Umbilical cord (tissue), 1 donor: ENCODE measurements at regions not wholly inside any gene's neighbourhood (a gene's known extent, or its start where the extent isn't known, plus 50 kb on each side); places are given as distances from the start of the nearest gene placed in this dataset.

Experiments
- DNase-seq: peaks from one replicate; pipeline ENCODE4 v3.0.0-alpha.2; 2015; ENCODE audit warnings: low spot score

GRCh38 chr20:39837561-39837960 is 851.5 kb downstream of the MAFB start:
- DNase-seq, result no peak

GRCh38 chr20:39835130-39835842 is 853.8 kb downstream of the MAFB start:
- peak; percentile 74 for DNase-seq

- DNase-seq, result no peak
Observed at GRCh38 chr20:39830903-39831302, 858.1 kb downstream of the MAFB start.

GRCh38 chr20:39829661-39830060 is 859.4 kb downstream of the MAFB start:
- DNase-seq, result no peak

GRCh38 chr20:39829256-39829655 is 859.8 kb downstream of the MAFB start:
- DNase-seq, result no peak

- no peak for DNase-seq
Observed at GRCh38 chr20:39825950-39826349, 863.1 kb downstream of the MAFB start.

- DNase-seq, result no peak
Observed at GRCh38 chr20:39825524-39825923, 863.4 kb downstream of the DHX35 start.

- DNase-seq, result peak; percentile 53
Observed at GRCh38 chr20:39823224-39823623, 861.1 kb downstream of the DHX35 start.

GRCh38 chr20:39822667-39823066 is 860.5 kb downstream of the DHX35 start:
- peak; percentile 9 for DNase-seq

GRCh38 chr20:39813190-39813829 is 851.2 kb downstream of the DHX35 start:
- DNase-seq, result no peak

GRCh38 chr20:39812116-39812515 is 850.0 kb downstream of the DHX35 start:
- DNase-seq, result no peak

- no peak for DNase-seq
Observed at GRCh38 chr20:39810309-39810708, 848.2 kb downstream of the DHX35 start.

GRCh38 chr20:39808613-39809012 is 846.5 kb downstream of the DHX35 start:
- DNase-seq, result no peak

- no peak for DNase-seq
Observed at GRCh38 chr20:39800548-39800947, 838.4 kb downstream of the DHX35 start.

- no peak for DNase-seq
Observed at GRCh38 chr20:39800111-39800510, 838.0 kb downstream of the DHX35 start.

GRCh38 chr20:39799366-39799965 is 837.3 kb downstream of the DHX35 start:
- no peak for DNase-seq

- DNase-seq, result no peak
Observed at GRCh38 chr20:39795401-39796272, 833.5 kb downstream of the DHX35 start.

GRCh38 chr20:39792334-39792733 is 830.2 kb downstream of the DHX35 start:
- DNase-seq, result no peak

- no peak for DNase-seq
Observed at GRCh38 chr20:39789411-39789810, 827.3 kb downstream of the DHX35 start.

- DNase-seq, result no peak
Observed at GRCh38 chr20:39785252-39785917, 823.2 kb downstream of the DHX35 start.

GRCh38 chr20:39784693-39785092 is 822.5 kb downstream of the DHX35 start:
- no peak for DNase-seq
